AG04450 (cell line): ENCODE measurements at regions not wholly inside any gene's neighbourhood (a gene's known extent, or its start where the extent isn't known, plus 50 kb on each side); places are given as distances from the start of the nearest gene placed in this dataset.
"Not testable (repeated sequence)": the region's sequence is repeated elsewhere in the genome, so short reads cannot be mapped to it uniquely, and the experiment has no call there.

Experiments used
- CTCF ChIA-PET: fragments of 300-600, 350-600 bp; formaldehyde crosslinking; extraction: SDS; loops from one replicate; lab custom pipeline; 2022; ENCODE audit warnings: antibody characterized with exemption, inconsistent platforms; lab: Charles Lee
- POLR2A ChIA-PET: fragments of 350-600 bp; formaldehyde crosslinking; extraction: SDS; loops from one replicate; lab custom pipeline; 2021; ENCODE audit warnings: antibody characterized with exemption, inconsistent platforms; lab: Yijun Ruan, JAX
- DNase-seq: peaks from one replicate; pipeline ENCODE4 v3.0.0-alpha.2; 2011; ENCODE audit warnings: low read depth, low spot score
- H3K27ac ChIP-seq: one replicate; pipeline ENCODE4 v1.5.1; 2012; ENCODE audit warnings: low read depth, low read length, control low read depth
- H3K27me3 ChIP-seq: one replicate; pipeline ENCODE4 v1.6.0; 2012; ENCODE audit warnings: low read length; ENCODE audit not compliant: control insufficient read depth, insufficient read depth
- H3K4me3 ChIP-seq: 2 replicates; pipeline ENCODE4 v1.5.1; 2011; ENCODE audit warnings: mild to moderate bottlenecking, low read depth, low read length, control low read depth
- H3K9me3 ChIP-seq: 2 replicates; pipeline ENCODE4 v1.5.1; 2012; ENCODE audit warnings: low read length; ENCODE audit not compliant: control insufficient read depth, insufficient read depth
- TF ChIP-seq, protein P1 (sequence below): IDR thresholded peaks from 2 replicates; pipeline ENCODE4 v1.5.1; 2011; ENCODE audit warnings: low read depth, low read length, control low read depth, inconsistent platforms

DNA sequence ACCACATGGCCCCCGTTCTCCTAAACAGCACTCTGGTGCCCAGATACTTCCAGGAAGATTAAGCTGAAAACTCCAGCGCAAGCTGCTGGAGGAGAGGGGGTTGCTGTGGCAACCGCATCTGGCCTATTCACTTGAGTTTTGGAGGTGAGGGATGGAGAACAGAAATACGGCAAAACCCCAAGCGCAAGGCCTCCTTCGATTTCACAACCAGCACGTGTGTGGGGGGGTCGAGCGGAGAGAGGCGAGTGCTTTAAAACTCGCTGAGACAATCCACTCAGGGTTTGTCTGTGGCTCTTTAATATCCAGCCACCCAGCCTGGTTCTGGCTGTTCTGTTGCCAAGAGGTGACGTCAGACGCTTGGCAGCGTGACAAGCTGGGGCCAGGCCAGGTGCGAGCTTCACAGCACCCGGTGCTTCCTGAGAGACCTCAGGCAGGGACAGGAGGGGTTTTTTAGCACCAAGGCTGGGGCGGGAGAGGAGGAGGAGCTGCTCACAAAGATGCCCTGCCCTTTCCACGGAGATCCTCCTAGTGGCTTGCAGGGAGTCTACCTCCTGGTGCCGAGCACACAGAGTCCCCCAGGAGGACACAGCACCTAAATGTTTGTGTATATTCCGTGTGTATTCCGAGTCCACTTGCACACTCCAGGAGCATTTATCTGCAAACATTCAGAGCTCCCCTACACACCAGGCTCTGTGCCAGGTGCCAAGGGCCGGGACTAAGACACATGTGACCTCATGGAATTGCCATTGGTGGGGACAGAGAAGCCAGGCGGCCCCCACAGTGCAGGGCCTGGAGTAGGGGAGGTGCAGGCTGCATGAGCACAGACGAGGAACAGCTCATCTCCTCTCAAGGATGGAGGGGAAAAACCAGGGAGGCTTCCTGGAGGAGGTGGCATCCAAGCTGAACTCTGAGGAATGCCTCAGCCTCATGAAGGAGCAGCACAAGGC is 194.6 kb downstream of the OLFM1 start:
- H3K9me3 ChIP-seq: peaks cover 89% of the 10 kb centered on the region
- DNase-seq: no peak
- CTCF ChIA-PET: no interaction called here
- H3K27ac ChIP-seq: no peak overlapping the region
- no peaks in the 10 kb centered on the region for H3K27me3 ChIP-seq
- TF ChIP-seq, protein P1, sequence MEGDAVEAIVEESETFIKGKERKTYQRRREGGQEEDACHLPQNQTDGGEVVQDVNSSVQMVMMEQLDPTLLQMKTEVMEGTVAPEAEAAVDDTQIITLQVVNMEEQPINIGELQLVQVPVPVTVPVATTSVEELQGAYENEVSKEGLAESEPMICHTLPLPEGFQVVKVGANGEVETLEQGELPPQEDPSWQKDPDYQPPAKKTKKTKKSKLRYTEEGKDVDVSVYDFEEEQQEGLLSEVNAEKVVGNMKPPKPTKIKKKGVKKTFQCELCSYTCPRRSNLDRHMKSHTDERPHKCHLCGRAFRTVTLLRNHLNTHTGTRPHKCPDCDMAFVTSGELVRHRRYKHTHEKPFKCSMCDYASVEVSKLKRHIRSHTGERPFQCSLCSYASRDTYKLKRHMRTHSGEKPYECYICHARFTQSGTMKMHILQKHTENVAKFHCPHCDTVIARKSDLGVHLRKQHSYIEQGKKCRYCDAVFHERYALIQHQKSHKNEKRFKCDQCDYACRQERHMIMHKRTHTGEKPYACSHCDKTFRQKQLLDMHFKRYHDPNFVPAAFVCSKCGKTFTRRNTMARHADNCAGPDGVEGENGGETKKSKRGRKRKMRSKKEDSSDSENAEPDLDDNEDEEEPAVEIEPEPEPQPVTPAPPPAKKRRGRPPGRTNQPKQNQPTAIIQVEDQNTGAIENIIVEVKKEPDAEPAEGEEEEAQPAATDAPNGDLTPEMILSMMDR: no peak
- H3K4me3 ChIP-seq: no peak overlapping the region
- POLR2A ChIA-PET: no interaction called here

DNA sequence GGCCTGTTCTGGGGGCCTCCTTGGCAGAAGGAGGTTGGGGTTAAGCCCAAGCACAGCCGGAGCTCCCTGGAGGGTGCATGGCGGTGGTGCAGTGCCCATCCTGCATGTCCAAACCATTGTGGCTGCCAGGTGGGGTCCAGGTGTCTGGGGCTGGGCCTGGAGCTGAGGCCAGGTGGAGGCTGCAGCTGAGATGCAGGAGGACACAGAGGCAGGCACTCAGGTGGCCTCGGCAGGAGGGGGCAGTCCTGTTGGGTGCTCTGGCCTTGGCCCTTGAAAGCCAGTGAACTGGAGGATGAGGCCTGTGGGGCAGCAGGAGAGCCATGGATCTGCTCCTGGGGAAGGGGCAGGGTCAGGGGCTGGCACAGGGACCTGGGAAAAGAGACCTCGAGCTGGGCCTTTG is 195.3 kb downstream of the OLFM1 start:
- no peaks in the 10 kb centered on the region for H3K27me3 ChIP-seq
- CTCF ChIA-PET: no interaction called here
- H3K4me3 ChIP-seq: no peak overlapping the region
- POLR2A ChIA-PET: no interaction called here
- H3K27ac ChIP-seq: no peak overlapping the region
- H3K9me3 ChIP-seq: peaks cover 89% of the 10 kb centered on the region
- DNase-seq: no peak
- TF ChIP-seq, protein P1: no peak

DNA sequence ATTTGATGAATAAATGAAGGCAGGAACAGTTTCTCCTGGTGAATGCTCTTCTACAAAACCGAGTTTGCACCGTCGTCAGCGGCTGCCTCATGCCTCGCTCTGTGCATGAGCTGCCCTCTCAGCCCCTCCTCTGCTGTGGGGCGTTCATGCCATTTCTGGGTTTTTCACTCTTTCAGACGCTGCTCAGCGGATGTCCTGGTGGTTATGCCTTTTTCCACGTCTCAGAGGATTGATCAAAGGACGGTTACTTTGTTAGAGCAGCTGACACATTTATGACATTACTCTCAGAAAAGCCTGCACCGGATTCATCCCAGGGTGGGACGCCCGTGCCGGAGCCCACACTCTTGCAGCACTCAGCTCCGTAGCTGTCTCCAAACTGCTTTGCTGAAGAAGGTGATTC is 195.9 kb upstream of the PPP1R26 start:
- DNase-seq: no peak
- ChIA-PET CTCF (no interaction called here), POLR2A (no interaction called here)
- Histone ChIP-seq H3K4me3 (no peak overlapping the region), H3K27me3 (no peaks in the 10 kb centered on the region), H3K9me3 (peaks cover 91% of the 10 kb centered on the region), H3K27ac (no peak overlapping the region)
- TF ChIP-seq, protein P1: no peak

DNA sequence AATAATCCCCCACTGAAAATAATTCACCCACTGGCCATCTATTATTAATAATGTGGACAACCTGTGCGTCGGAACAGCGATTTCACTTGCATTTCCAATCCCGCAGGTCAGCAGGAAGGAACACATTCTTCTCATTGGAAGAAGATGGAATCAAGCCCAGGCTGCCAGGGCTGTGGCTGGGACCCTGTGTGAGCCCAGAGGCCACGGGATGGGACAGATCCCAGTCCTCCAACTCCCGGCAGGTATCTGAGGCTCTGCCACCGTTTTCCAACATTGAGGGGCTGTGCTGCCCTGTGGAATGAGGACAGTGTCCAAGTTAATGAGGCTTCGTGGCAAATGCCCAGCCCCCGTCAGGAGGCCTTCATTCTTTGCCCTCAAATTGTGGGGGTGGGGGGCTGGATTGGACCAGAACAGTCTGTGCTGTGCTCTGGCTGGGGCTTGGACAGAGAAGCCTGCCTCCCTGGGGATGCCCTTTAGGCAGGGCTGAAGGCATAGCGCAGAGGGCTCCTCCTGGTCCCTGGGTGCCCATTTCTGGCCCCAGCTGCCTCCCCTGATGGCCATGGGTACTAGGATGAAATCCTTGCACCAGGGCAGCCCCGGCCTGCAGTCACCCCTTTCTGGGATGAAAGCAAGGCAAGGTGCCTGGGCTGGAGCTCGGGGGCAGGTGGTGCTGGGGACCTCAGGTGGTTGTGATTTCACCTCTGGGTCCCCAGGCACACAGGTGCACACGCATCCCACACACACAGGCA is 195.0 kb upstream of the PPP1R26 start:
- TF ChIP-seq, protein P1: no peak
- Histone ChIP-seq H3K27me3 (no peaks in the 10 kb centered on the region), H3K27ac (no peak overlapping the region), H3K9me3 (peaks cover 91% of the 10 kb centered on the region), H3K4me3 (no peak overlapping the region)
- no peak for DNase-seq
- CTCF ChIA-PET: no interaction called here
- POLR2A ChIA-PET: no interaction called here

DNA sequence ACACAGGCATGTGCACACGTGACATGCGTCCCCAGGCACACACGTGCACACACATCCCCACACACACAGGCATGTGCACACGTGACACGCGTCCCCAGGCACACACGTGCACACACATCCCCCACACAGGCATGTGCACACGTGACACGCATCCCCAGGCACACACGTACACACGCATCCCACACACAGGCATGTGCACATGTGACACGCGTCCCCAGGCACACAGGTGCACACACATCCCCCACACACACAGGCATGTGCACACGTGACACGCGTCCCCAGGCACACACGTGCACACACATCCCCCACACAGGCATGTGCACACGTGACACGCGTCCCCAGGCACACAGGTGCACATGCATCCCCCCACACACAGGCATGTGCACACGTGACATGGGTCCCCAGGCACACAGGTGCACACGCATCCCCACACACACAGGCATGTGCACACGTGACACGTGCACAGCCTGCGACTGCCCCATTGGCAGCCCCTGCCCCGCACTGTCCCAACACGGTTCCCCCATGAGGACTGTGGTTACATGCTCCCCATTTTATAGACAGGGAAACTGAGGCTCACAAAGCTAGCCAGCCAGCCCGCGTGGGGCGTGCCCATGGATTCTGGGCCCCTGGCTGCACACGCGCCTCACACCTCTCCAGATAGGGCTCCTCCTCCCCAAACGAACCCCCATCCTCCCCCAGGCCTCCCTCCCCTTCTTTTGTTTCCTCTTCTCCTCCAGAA is 193.2 kb upstream of the PPP1R26 start:
- peaks cover 84% of the 10 kb centered on the region for H3K9me3 ChIP-seq
- H3K4me3 ChIP-seq, H3K27ac ChIP-seq, H3K27me3 ChIP-seq, DNase-seq, POLR2A ChIA-PET, CTCF ChIA-PET: not testable (repeated sequence)
